Astrocyte (in vitro differentiated cells and primary cell): ENCODE measurements at regions not wholly inside any gene's neighbourhood (a gene's known extent, or its start where the extent isn't known, plus 50 kb on each side); places are given as distances from the start of the nearest gene placed in this dataset.

Experiments
- CTCF ChIP-seq: IDR thresholded peaks from 2 replicates; pipeline ENCODE4 v1.5.1; 2011; ENCODE audit warnings: low read depth, mild to moderate bottlenecking, inconsistent platforms, low read length, moderate library complexity; ENCODE audit not compliant: insufficient read depth
- EZH2 ChIP-seq: IDR thresholded peaks from 2 replicates; pipeline ENCODE4 v1.6.1; 2012; ENCODE audit warnings: mild to moderate bottlenecking, low read length, inconsistent platforms; ENCODE audit not compliant: insufficient read depth

GRCh38 chr13:104408733-104409132 is 1342.5 kb upstream of the SLC10A2 start:
- TF ChIP-seq CTCF (no peak), EZH2 (no peak)
